GM23338 (cell line): ENCODE measurements at regions not wholly inside any gene's neighbourhood (a gene's known extent, or its start where the extent isn't known, plus 50 kb on each side); places are given as distances from the start of the nearest gene placed in this dataset.
A peak's percentile ranks its signal among the peaks of the same experiment; 100 is the strongest.

Experiments used
- ATAC-seq: fragments of 200-7000 bp; cut with Tn5 transposase; 3 replicates; pipeline ENCODE4 v1.9.1; 2020
- DNase-seq: peaks from one replicate; pipeline ENCODE4 v3.0.0-alpha.2; 2015; ENCODE audit warnings: low spot score
- H2AFZ ChIP-seq: fragments of 200-600 bp; sonication (generic); 2 replicates; pipeline ENCODE4 v1.8.0; 2016; ENCODE audit warnings: antibody characterized with exemption, mild to moderate bottlenecking, moderate library complexity
- H3F3A ChIP-seq: fragments of 200-600 bp; sonication (generic); replicated peaks from 2 replicates; pipeline ENCODE4 v1.8.0; 2017; ENCODE audit warnings: antibody characterized with exemption, mixed run types, low read depth
- H3K27ac ChIP-seq: fragments of 200-600 bp; sonication (generic); 2 replicates; pipeline ENCODE4 v1.6.1; 2016; ENCODE audit warnings: low read depth
- H3K27me3 ChIP-seq: fragments of 200-600 bp; sonication (generic); 2 replicates; pipeline ENCODE4 v1.8.0; 2016; ENCODE audit warnings: mild to moderate bottlenecking, mixed run types, moderate library complexity; ENCODE audit not compliant: insufficient read depth
- H3K36me3 ChIP-seq: fragments of 200-600 bp; sonication (generic); 2 replicates; pipeline ENCODE4 v1.8.0; 2016; ENCODE audit warnings: mild to moderate bottlenecking; ENCODE audit not compliant: insufficient read depth
- H3K4me1 ChIP-seq: fragments of 200-600 bp; sonication (generic); 2 replicates; pipeline ENCODE4 v1.8.0; 2016; ENCODE audit warnings: mild to moderate bottlenecking, moderate library complexity; ENCODE audit not compliant: insufficient read depth
- H3K4me2 ChIP-seq: fragments of 200-600 bp; sonication (generic); 2 replicates; pipeline ENCODE4 v1.7.1; 2017; ENCODE audit warnings: mixed run types
- H3K4me3 ChIP-seq: fragments of 200-600 bp; sonication (generic); 2 replicates; pipeline ENCODE4 v1.6.1; 2016; ENCODE audit warnings: mixed run types
- H3K79me2 ChIP-seq: fragments of 200-600 bp; sonication (generic); replicated peaks from 2 replicates; pipeline ENCODE4 v1.8.0; 2017; ENCODE audit warnings: mild to moderate bottlenecking; ENCODE audit not compliant: insufficient read depth
- H3K9me2 ChIP-seq: fragments of 200-600 bp; sonication (generic); 2 replicates; pipeline ENCODE4 v1.8.0; 2017; ENCODE audit not compliant: insufficient read depth
- H4K20me1 ChIP-seq: fragments of 200-600 bp; sonication (generic); replicated peaks from 2 replicates; pipeline ENCODE4 v1.8.0; 2017; ENCODE audit warnings: mild to moderate bottlenecking; ENCODE audit not compliant: insufficient read depth
- H3K27ac Mint-ChIP-seq: 2 replicates; pipeline ENCODE4 v1.8.0; 2020; ENCODE audit warnings: inconsistent platforms, mild to moderate bottlenecking, moderate library complexity, mixed read lengths
- H3K27me3 Mint-ChIP-seq: 3 replicates; pipeline ENCODE4 v1.8.0; 2022; ENCODE audit warnings: low read depth, mild to moderate bottlenecking, moderate library complexity, mixed read lengths, inconsistent platforms; ENCODE audit not compliant: insufficient read depth, poor library complexity
- H3K36me3 Mint-ChIP-seq: 3 replicates; pipeline ENCODE4 v1.8.0; 2021; ENCODE audit warnings: low read depth, mild to moderate bottlenecking, inconsistent platforms, moderate library complexity, mixed read lengths
- H3K4me1 Mint-ChIP-seq: 3 replicates; pipeline ENCODE4 v1.8.0; 2020; ENCODE audit warnings: mild to moderate bottlenecking, inconsistent platforms, mixed read lengths
- H3K4me3 Mint-ChIP-seq: 3 replicates; pipeline ENCODE4 v1.8.0; 2021; ENCODE audit warnings: moderate library complexity, mild to moderate bottlenecking, inconsistent platforms, mixed read lengths
- H3K9me3 Mint-ChIP-seq: 3 replicates; pipeline ENCODE4 v1.8.0; 2020; ENCODE audit warnings: moderate library complexity, mild to moderate bottlenecking, inconsistent platforms, mixed read lengths
- CREB1 ChIP-seq: fragments of 250-450 bp; sonication (Bioruptor Pico); IDR thresholded peaks from 2 replicates; pipeline ENCODE4 v1.5.0; 2020; ENCODE audit warnings: low read depth, mild to moderate bottlenecking, moderate library complexity
- EZH2 ChIP-seq: fragments of 200-600 bp; sonication (generic); IDR thresholded peaks from one replicate; pipeline ENCODE4 v1.8.0; 2017; ENCODE audit warnings: antibody characterized with exemption, mild to moderate bottlenecking, low read depth; ENCODE audit not compliant: unreplicated experiment
- EZH2phosphoT487 ChIP-seq: fragments of 200-600 bp; sonication (generic); IDR thresholded peaks from one replicate; pipeline ENCODE4 v1.8.1; 2018; ENCODE audit warnings: antibody characterized with exemption; ENCODE audit not compliant: unreplicated experiment
- JUNB ChIP-seq: IDR thresholded peaks from one replicate; pipeline ENCODE4 v1.6.1; 2016; ENCODE audit warnings: antibody characterized with exemption; ENCODE audit not compliant: unreplicated experiment
- STAT1 ChIP-seq: IDR thresholded peaks from one replicate; pipeline ENCODE4 v1.6.1; 2016; ENCODE audit warnings: antibody characterized with exemption; ENCODE audit not compliant: unreplicated experiment
- ZNF114 ChIP-seq: fragments of 250-450 bp; sonication (Bioruptor Pico); IDR thresholded peaks from 2 replicates; pipeline ENCODE4 v1.5.0; 2020; ENCODE audit warnings: mild to moderate bottlenecking, moderate library complexity
- ZNF462 ChIP-seq: fragments of 250-450 bp; sonication (Bioruptor Pico); IDR thresholded peaks from 2 replicates; pipeline ENCODE4 v1.5.0; 2020; ENCODE audit warnings: mild to moderate bottlenecking, moderate library complexity
- TF ChIP-seq, protein P1 (sequence below), 2 experiments: fragments of 200-600 bp in 1 of 2; sonication (generic) in 1 of 2; conservative IDR thresholded peaks; 2 replicates each; pipeline versions ENCODE4 v1.5.1 to v1.6.1; 2016 to 2017; ENCODE audit warnings: antibody characterized with exemption in 2 of 2, low read depth in 2 of 2, mild to moderate bottlenecking in 2 of 2, moderate library complexity in 1 of 2
- TF ChIP-seq, protein P2 (sequence below): IDR thresholded peaks from one replicate; pipeline ENCODE4 v1.6.1; 2018; ENCODE audit warnings: antibody characterized with exemption; ENCODE audit not compliant: unreplicated experiment
- TF ChIP-seq, protein P3 (sequence below): IDR thresholded peaks from 2 replicates; pipeline ENCODE4 v1.6.1; 2016; ENCODE audit warnings: antibody characterized with exemption

DNA sequence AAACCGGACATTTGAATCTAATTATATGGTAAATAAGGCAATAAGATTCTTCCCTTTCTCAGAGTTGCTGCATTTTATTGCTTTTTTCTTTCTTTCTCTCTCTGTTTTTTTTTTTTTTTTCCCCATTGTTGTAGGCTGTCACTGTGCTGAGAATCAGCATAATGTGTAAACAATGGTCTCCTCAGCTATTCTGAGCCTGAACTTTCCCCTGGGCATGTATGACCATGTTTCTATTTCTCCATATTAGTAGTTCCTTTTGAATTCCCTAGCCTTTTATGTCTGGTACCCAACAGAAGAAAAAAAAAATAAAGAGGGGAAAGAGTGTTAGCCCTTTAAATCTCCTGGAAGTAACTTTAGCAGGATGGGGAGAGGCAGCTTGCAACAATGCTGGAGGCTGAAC is 1862.5 kb downstream of the SUCLG1 start:
- no peaks in the 10 kb centered on the region; the same call in 1 of the 2 replicates for H3K4me1 ChIP-seq
- ATAC-seq (no peak), DNase-seq (no peak)
- no peaks in the 10 kb centered on the region for H3K36me3 Mint-ChIP-seq
- H3K4me3 ChIP-seq = no peak overlapping the region
- no peak overlapping the region for H2AFZ ChIP-seq
- H3K36me3 ChIP-seq = no peaks in the 10 kb centered on the region
- peaks cover 5% of the 10 kb centered on the region; the same call in 1 of the 3 replicates for H3K9me3 Mint-ChIP-seq
- no peaks in the 10 kb centered on the region for H3K27me3 Mint-ChIP-seq
- H3K27ac Mint-ChIP-seq = 0 out of 2 replicates have a peak overlapping the region, but pooled peaks have one; percentile 12
- no peaks in the 10 kb centered on the region for H4K20me1 ChIP-seq
- H3K9me2 ChIP-seq = no peaks in the 10 kb centered on the region; the same call in 1 of the 2 replicates
- no peaks in the 10 kb centered on the region for H3F3A ChIP-seq
- no peak overlapping the region for H3K4me3 Mint-ChIP-seq
- no peak overlapping the region for H3K4me2 ChIP-seq
- H3K27me3 ChIP-seq = no peaks in the 10 kb centered on the region
- TF ChIP-seq ZNF114 (CRISPR knock-in tag) (no peak), EZH2 (no peak), STAT1 (no peak), ZNF462 (CRISPR knock-in tag) (no peak), CREB1 (no peak), JUNB (no peak), EZH2phosphoT487 (no peak)
- TF ChIP-seq, protein P1, sequence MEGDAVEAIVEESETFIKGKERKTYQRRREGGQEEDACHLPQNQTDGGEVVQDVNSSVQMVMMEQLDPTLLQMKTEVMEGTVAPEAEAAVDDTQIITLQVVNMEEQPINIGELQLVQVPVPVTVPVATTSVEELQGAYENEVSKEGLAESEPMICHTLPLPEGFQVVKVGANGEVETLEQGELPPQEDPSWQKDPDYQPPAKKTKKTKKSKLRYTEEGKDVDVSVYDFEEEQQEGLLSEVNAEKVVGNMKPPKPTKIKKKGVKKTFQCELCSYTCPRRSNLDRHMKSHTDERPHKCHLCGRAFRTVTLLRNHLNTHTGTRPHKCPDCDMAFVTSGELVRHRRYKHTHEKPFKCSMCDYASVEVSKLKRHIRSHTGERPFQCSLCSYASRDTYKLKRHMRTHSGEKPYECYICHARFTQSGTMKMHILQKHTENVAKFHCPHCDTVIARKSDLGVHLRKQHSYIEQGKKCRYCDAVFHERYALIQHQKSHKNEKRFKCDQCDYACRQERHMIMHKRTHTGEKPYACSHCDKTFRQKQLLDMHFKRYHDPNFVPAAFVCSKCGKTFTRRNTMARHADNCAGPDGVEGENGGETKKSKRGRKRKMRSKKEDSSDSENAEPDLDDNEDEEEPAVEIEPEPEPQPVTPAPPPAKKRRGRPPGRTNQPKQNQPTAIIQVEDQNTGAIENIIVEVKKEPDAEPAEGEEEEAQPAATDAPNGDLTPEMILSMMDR (conservative IDR thresholded peaks at IDR 0.05; ENCODE audit: low read depth in 2 of 2) = no peak
- TF ChIP-seq, protein P2, sequence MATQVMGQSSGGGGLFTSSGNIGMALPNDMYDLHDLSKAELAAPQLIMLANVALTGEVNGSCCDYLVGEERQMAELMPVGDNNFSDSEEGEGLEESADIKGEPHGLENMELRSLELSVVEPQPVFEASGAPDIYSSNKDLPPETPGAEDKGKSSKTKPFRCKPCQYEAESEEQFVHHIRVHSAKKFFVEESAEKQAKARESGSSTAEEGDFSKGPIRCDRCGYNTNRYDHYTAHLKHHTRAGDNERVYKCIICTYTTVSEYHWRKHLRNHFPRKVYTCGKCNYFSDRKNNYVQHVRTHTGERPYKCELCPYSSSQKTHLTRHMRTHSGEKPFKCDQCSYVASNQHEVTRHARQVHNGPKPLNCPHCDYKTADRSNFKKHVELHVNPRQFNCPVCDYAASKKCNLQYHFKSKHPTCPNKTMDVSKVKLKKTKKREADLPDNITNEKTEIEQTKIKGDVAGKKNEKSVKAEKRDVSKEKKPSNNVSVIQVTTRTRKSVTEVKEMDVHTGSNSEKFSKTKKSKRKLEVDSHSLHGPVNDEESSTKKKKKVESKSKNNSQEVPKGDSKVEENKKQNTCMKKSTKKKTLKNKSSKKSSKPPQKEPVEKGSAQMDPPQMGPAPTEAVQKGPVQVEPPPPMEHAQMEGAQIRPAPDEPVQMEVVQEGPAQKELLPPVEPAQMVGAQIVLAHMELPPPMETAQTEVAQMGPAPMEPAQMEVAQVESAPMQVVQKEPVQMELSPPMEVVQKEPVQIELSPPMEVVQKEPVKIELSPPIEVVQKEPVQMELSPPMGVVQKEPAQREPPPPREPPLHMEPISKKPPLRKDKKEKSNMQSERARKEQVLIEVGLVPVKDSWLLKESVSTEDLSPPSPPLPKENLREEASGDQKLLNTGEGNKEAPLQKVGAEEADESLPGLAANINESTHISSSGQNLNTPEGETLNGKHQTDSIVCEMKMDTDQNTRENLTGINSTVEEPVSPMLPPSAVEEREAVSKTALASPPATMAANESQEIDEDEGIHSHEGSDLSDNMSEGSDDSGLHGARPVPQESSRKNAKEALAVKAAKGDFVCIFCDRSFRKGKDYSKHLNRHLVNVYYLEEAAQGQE = no peak
- TF ChIP-seq, protein P3, sequence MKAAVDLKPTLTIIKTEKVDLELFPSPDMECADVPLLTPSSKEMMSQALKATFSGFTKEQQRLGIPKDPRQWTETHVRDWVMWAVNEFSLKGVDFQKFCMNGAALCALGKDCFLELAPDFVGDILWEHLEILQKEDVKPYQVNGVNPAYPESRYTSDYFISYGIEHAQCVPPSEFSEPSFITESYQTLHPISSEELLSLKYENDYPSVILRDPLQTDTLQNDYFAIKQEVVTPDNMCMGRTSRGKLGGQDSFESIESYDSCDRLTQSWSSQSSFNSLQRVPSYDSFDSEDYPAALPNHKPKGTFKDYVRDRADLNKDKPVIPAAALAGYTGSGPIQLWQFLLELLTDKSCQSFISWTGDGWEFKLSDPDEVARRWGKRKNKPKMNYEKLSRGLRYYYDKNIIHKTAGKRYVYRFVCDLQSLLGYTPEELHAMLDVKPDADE = no peak
- H3K27ac ChIP-seq = no peak overlapping the region
- H3K4me1 Mint-ChIP-seq = peaks cover 9% of the 10 kb centered on the region; the same call in 2 of the 3 replicates
- H3K79me2 ChIP-seq = no peaks in the 10 kb centered on the region
